Gastrocnemius medialis (tissue), 4 donors: ENCODE measurements at regions not wholly inside any gene's neighbourhood (a gene's known extent, or its start where the extent isn't known, plus 50 kb on each side); places are given as distances from the start of the nearest gene placed in this dataset.

ENCODE experiments used
- POLR2A ChIP-seq, 2 donors: fragments of 450-650 bp; IDR thresholded peaks; one replicate each; pipeline ENCODE4 v1.6.1; 2017; ENCODE audit warnings: antibody characterized with exemption in 2 of 2, mild to moderate bottlenecking in 2 of 2, moderate library complexity in 2 of 2
- TF ChIP-seq, protein P1 (sequence below), 5 experiments: fragments of 450-650 bp in 3 of 5; fragments of 200-600 bp in 2 of 5; sonication (generic) in 2 of 5; IDR thresholded peaks in 4 of 5; conservative IDR thresholded peaks in 1 of 5; 1 replicate in 4 of 5; 2 replicates in 1 of 5; pipeline ENCODE4 v1.5.1; 2016 to 2019; ENCODE audit warnings: antibody characterized with exemption in 5 of 5, mild to moderate bottlenecking in 3 of 5, moderate library complexity in 3 of 5

DNA sequence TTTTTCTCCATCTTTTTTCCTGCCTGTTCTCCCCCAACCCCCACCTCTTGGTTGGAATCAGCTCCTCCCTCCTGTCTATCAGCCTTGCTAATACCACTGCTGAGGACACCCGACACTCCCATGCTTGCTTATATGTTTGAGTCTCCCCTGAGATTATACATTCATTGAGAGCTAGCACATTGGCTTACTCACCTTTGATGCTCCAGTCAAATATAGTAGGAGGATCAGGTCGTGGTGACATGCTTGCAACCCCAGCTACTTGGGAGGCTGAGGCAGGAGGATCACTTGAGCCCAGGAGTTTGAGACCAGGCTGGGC is 91.5 kb upstream of the CCBE1 start:
- TF ChIP-seq, protein P1, sequence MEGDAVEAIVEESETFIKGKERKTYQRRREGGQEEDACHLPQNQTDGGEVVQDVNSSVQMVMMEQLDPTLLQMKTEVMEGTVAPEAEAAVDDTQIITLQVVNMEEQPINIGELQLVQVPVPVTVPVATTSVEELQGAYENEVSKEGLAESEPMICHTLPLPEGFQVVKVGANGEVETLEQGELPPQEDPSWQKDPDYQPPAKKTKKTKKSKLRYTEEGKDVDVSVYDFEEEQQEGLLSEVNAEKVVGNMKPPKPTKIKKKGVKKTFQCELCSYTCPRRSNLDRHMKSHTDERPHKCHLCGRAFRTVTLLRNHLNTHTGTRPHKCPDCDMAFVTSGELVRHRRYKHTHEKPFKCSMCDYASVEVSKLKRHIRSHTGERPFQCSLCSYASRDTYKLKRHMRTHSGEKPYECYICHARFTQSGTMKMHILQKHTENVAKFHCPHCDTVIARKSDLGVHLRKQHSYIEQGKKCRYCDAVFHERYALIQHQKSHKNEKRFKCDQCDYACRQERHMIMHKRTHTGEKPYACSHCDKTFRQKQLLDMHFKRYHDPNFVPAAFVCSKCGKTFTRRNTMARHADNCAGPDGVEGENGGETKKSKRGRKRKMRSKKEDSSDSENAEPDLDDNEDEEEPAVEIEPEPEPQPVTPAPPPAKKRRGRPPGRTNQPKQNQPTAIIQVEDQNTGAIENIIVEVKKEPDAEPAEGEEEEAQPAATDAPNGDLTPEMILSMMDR (IDR thresholded peaks at IDR 0.05 in 4 of 5, conservative IDR thresholded peaks at IDR 0.05 in 1 of 5) = no peak
- TF ChIP-seq POLR2A (IDR thresholded peaks at IDR 0.05) = no peak
